ENCODE measurements at regions not wholly inside any gene's neighbourhood (a gene's known extent, or its start where the extent isn't known, plus 50 kb on each side); places are given as distances from the start of the nearest gene placed in this dataset.

DNA sequence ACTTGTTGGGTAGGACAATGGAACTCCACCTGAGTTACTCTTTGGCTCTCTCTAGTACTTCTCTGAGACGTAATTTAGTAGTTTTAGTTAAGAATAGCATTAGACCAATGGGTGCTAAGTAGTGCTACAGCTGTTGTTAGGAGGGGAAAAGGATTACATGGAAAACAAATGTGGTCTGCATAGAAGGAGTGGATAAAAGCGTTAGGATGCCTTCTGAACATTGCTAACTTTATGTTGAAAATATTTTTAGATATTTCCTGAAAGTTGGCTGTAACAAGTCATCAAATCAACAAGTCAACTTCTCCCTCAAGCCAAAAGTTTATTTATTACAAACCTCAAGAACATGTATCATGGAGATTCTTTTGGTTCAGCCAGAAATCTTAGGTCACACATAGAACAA is 409.5 kb upstream of the MEF2C start:
- H3K4me3 ChIP-seq (replicated peaks in 1 of 3; ENCODE audit: insufficient read depth in 1 of 3, low read depth in 1 of 3, low read length in 3 of 3) = no peak overlapping the region
- CTCF ChIA-PET = no interaction called here
- H3K36me3 ChIP-seq (ENCODE audit: control insufficient read depth in 2 of 2, extremely low read depth in 1 of 2, insufficient read depth in 2 of 2, low read length in 2 of 2) = no peaks in the 10 kb centered on the region
- no peak for TF ChIP-seq POLR2A (IDR thresholded peaks at IDR 0.05; ENCODE audit: low read depth, low read length)
- TF ChIP-seq MAX (IDR thresholded peaks at IDR 0.05; ENCODE audit: insufficient read depth, insufficient read length) = no peak
- TF ChIP-seq JUN (IDR thresholded peaks at IDR 0.05; ENCODE audit: borderline replicate concordance, insufficient read depth, insufficient read length, low read depth) = no peak
- TF ChIP-seq CTCF (IDR thresholded peaks at IDR 0.05; ENCODE audit: extremely low read depth in 1 of 2, insufficient read depth in 1 of 2, low read depth in 1 of 2, low read length in 2 of 2) = no peak
- TF ChIP-seq MYC (IDR thresholded peaks at IDR 0.05; ENCODE audit: low read depth, low read length) = no peak
- no peak for TF ChIP-seq EZH2 (IDR thresholded peaks at IDR 0.05; ENCODE audit: borderline replicate concordance, low read depth, low read length, severe bottlenecking)
- intact Hi-C loops (cut with micrococcal nuclease) (no loop called here), dilution Hi-C loops (cut with MboI; ENCODE audit: extremely low pct_ligation_motif_present, low sequenced_read_pairs) (no loop called here)
- H3K79me2 ChIP-seq (ENCODE audit: control insufficient read depth, insufficient read depth, low read length) = no peaks in the 10 kb centered on the region
- H2AFZ ChIP-seq (ENCODE audit: low read depth, low read length) = no peak overlapping the region
- no peak overlapping the region for H3K27ac ChIP-seq (ENCODE audit: insufficient read depth, low read depth, low read length)
- POLR2A ChIA-PET = no interaction called here
- H3K4me2 ChIP-seq (ENCODE audit: insufficient read depth, low read length) = no peak overlapping the region
- H4K20me1 ChIP-seq (replicated peaks; ENCODE audit: control insufficient read depth, extremely low read depth, insufficient read depth, low read length) = no peaks in the 10 kb centered on the region
- DNase-seq (ENCODE audit: low read depth, low spot score) (no peak), FAIRE-seq (no peak)
- H3K4me1 ChIP-seq (ENCODE audit: control insufficient read depth, extremely low read depth, insufficient read depth, low read length) = no peaks in the 10 kb centered on the region
- BruUV-seq (replicated peaks) = no TSS peak
- H3K27me3 ChIP-seq (ENCODE audit: control insufficient read depth in 2 of 2, insufficient read depth in 2 of 2, low read length in 2 of 2) = no peaks in the 10 kb centered on the region
- no peaks in the 10 kb centered on the region for H3K9me1 ChIP-seq (replicated peaks; ENCODE audit: control insufficient read depth, extremely low read depth, insufficient read depth, low read length)
- no peaks in the 10 kb centered on the region for H3K9me3 ChIP-seq (replicated peaks; ENCODE audit: control insufficient read depth, insufficient read depth, low read length)
- no peak overlapping the region for H3K9ac ChIP-seq (replicated peaks; ENCODE audit: extremely low read depth, insufficient read depth, low read length)

- TF ChIP-seq MAX (IDR thresholded peaks at IDR 0.05; ENCODE audit: insufficient read depth, insufficient read length) = no peak
- TF ChIP-seq EZH2 (IDR thresholded peaks at IDR 0.05; ENCODE audit: borderline replicate concordance, low read depth, low read length, severe bottlenecking) = no peak
- TF ChIP-seq POLR2AphosphoS5 (IDR thresholded peaks at IDR 0.05; ENCODE audit: insufficient read depth, low read depth, low read length) = no peak
- TF ChIP-seq MYC (IDR thresholded peaks at IDR 0.05; ENCODE audit: low read depth, low read length) = no peak
- no peak for TF ChIP-seq CTCF (IDR thresholded peaks at IDR 0.05; ENCODE audit: extremely low read depth in 1 of 2, insufficient read depth in 1 of 2, low read depth in 1 of 2, low read length in 2 of 2)
- no peak for TF ChIP-seq GATA2 (IDR thresholded peaks at IDR 0.05; ENCODE audit: insufficient read depth, insufficient read length, low read depth, low read length)
- TF ChIP-seq POLR2A (IDR thresholded peaks at IDR 0.05; ENCODE audit: low read depth, low read length) = no peak
- no peak for TF ChIP-seq FOS (IDR thresholded peaks at IDR 0.05; ENCODE audit: borderline replicate concordance, insufficient read depth, low read length)
- TF ChIP-seq JUN (IDR thresholded peaks at IDR 0.05; ENCODE audit: borderline replicate concordance, insufficient read depth, insufficient read length, low read depth) = no peak
- Histone ChIP-seq H3K27ac (ENCODE audit: insufficient read depth, low read depth, low read length) (no peak overlapping the region), H4K20me1 (replicated peaks; ENCODE audit: control insufficient read depth, extremely low read depth, insufficient read depth, low read length) (no peaks in the 10 kb centered on the region), H3K9ac (replicated peaks; ENCODE audit: extremely low read depth, insufficient read depth, low read length) (no peak overlapping the region), H2AFZ (ENCODE audit: low read depth, low read length) (no peak overlapping the region), H3K79me2 (ENCODE audit: control insufficient read depth, insufficient read depth, low read length) (no peaks in the 10 kb centered on the region), H3K4me1 (ENCODE audit: control insufficient read depth, extremely low read depth, insufficient read depth, low read length) (no peaks in the 10 kb centered on the region), H3K4me2 (ENCODE audit: insufficient read depth, low read length) (no peak overlapping the region), H3K4me3 (replicated peaks in 1 of 3; ENCODE audit: insufficient read depth in 1 of 3, low read depth in 1 of 3, low read length in 3 of 3) (no peak overlapping the region), H3K9me1 (replicated peaks; ENCODE audit: control insufficient read depth, extremely low read depth, insufficient read depth, low read length) (no peaks in the 10 kb centered on the region), H3K27me3 (ENCODE audit: control insufficient read depth in 2 of 2, insufficient read depth in 2 of 2, low read length in 2 of 2) (no peaks in the 10 kb centered on the region), H3K9me3 (replicated peaks; ENCODE audit: control insufficient read depth, insufficient read depth, low read length) (no peaks in the 10 kb centered on the region), H3K36me3 (ENCODE audit: control insufficient read depth in 2 of 2, extremely low read depth in 1 of 2, insufficient read depth in 2 of 2, low read length in 2 of 2) (no peaks in the 10 kb centered on the region)
- intact Hi-C loops (cut with micrococcal nuclease) (no loop called here), dilution Hi-C loops (cut with MboI; ENCODE audit: extremely low pct_ligation_motif_present, low sequenced_read_pairs) (no loop called here)
- BruUV-seq (replicated peaks) = no TSS peak
- ChIA-PET POLR2A (no interaction called here), CTCF (no interaction called here)
- FAIRE-seq (no peak), DNase-seq (ENCODE audit: low read depth, low spot score) (no peak)
These were observed 406.6 kb upstream of the MEF2C start for GRCh38 chr5:89289604-89290003.

Measured in endothelial cell of umbilical vein (primary cell).